ENCODE measurements at regions not wholly inside any gene's neighbourhood (a gene's known extent, or its start where the extent isn't known, plus 50 kb on each side); places are given as distances from the start of the nearest gene placed in this dataset.

GRCh38 chr3:64392001-64392400 is 166.7 kb upstream of the PRICKLE2 start:
- Histone ChIP-seq H3K27ac (no peak overlapping the region), H3K27me3 (no peaks in the 10 kb centered on the region), H3K4me1 (peaks cover 0 to 4% (median 0%) of the 10 kb centered on the region in 4 donors), H3K9me3 (no peaks in the 10 kb centered on the region), H3K36me3 (no peaks in the 10 kb centered on the region), H3K4me3 (no peak overlapping the region)
- ATAC-seq (ENCODE audit: low FRiP score in 2 of 2) = no peak
- WGBS, 2 donors = 83 to 88% methylated on average over 6 of the region's 6 CpGs
- DNase-seq = no peak
- TF ChIP-seq POLR2A (IDR thresholded peaks at IDR 0.05) (no peak), EP300 (IDR thresholded peaks at IDR 0.05) (no peak), CTCF (IDR thresholded peaks at IDR 0.05) (no peak), POLR2AphosphoS5 (IDR thresholded peaks at IDR 0.05) (no peak)

DNA sequence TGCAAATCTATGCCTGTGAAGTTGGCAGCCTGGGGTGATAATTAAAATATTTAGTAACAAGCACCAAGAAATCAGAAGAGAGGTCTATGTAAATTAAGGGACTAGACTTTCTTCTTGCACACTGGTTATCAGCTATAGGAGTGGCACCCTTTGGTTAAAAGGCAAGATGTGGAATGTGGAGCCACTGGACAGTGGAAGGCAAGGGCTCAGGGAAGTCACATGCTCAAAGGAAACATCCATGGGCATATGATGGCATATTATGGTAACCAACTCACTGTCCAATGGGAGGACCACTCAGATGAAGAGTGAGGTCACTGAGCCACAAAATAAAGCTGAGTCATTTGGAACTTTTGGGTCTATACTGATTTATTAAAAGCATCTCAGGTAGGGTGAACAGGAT is 165.6 kb upstream of the PRICKLE2 start:
- Histone ChIP-seq H3K9me3 (no peaks in the 10 kb centered on the region), H3K4me3 (no peak overlapping the region), H3K27ac (no peak overlapping the region), H3K27me3 (no peaks in the 10 kb centered on the region), H3K36me3 (no peaks in the 10 kb centered on the region), H3K4me1 (peaks cover 0 to 4% (median 0%) of the 10 kb centered on the region in 4 donors)
- no peak for DNase-seq
- ATAC-seq (ENCODE audit: low FRiP score in 2 of 2) = no peak
- TF ChIP-seq EP300 (IDR thresholded peaks at IDR 0.05) (no peak), CTCF (IDR thresholded peaks at IDR 0.05) (no peak), POLR2AphosphoS5 (IDR thresholded peaks at IDR 0.05) (no peak), POLR2A (IDR thresholded peaks at IDR 0.05) (no peak)

DNA sequence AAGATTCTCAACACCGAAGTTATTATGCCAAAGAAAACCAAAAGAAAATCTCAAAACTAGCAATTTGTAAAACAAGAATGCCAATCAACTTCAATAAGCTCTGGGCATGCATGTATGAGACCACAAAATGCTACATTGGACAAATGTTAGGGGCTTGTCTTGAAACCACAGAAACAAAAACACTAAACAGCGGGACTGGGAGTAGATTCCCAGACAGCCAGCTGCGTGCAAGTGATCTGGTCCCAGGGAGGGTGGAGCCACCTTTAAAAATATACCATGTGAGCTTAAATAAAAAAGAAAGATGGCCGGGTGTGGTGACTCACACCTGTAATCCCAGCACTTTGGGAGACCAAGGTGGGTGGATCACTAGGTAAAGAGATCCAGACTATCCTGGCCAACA is 163.6 kb upstream of the PRICKLE2 start:
- no peaks in the 10 kb centered on the region for H3K9me3 ChIP-seq
- H3K4me3 ChIP-seq = no peak overlapping the region
- no peak for TF ChIP-seq EP300 (IDR thresholded peaks at IDR 0.05)
- TF ChIP-seq POLR2AphosphoS5 (IDR thresholded peaks at IDR 0.05) = no peak
- TF ChIP-seq CTCF (IDR thresholded peaks at IDR 0.05) = no peak
- no peak for TF ChIP-seq POLR2A (IDR thresholded peaks at IDR 0.05)
- H3K27me3 ChIP-seq = no peaks in the 10 kb centered on the region
- WGBS, 2 donors = 83 to 88% methylated on average over 4 of the region's 4 CpGs
- H3K36me3 ChIP-seq = no peaks in the 10 kb centered on the region
- H3K27ac ChIP-seq = no peak overlapping the region
- DNase-seq (no peak), ATAC-seq (ENCODE audit: low FRiP score in 2 of 2) (no peak)
- H3K4me1 ChIP-seq = peaks cover 0 to 19% (median 8%) of the 10 kb centered on the region in 4 donors

DNA sequence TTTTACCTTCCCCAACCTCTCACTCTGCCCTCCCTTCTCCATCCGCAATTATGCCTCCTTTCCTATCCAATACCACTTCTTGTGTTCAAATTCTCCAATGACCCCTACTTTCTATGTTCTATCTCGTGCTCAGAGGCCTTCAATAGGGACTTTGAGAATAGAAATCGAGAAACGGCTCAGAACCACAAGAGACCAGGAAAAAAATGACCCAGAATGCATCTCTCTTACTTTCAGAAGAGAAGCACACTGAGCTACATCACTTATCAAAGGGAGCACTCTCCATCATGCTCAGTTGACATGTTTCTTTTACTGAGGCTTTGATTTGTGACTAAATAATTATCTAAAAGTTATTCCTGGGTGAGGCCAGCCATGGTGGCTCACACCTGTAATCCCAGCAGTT is 162.4 kb upstream of the PRICKLE2 start:
- TF ChIP-seq POLR2AphosphoS5 (IDR thresholded peaks at IDR 0.05) (no peak), CTCF (IDR thresholded peaks at IDR 0.05) (no peak), POLR2A (IDR thresholded peaks at IDR 0.05) (no peak), EP300 (IDR thresholded peaks at IDR 0.05) (no peak)
- Histone ChIP-seq H3K27me3 (no peaks in the 10 kb centered on the region), H3K9me3 (no peaks in the 10 kb centered on the region), H3K36me3 (no peaks in the 10 kb centered on the region), H3K4me3 (no peak overlapping the region), H3K4me1 (peaks cover 3 to 19% (median 8%) of the 10 kb centered on the region in 4 donors), H3K27ac (no peak overlapping the region)
- DNase-seq (no peak), ATAC-seq (ENCODE audit: low FRiP score in 2 of 2) (no peak)
- WGBS, 2 donors = 90 to 96% methylated on average over 4 of the region's 4 CpGs

GRCh38 chr3:64385277-64385676 is 160.0 kb upstream of the PRICKLE2 start:
- H3K27ac ChIP-seq = peak overlapping the region in 2 of 4 donors; percentile 9 to 59
- no peak for DNase-seq
- 75 to 79% methylated on average over 5 of the region's 5 CpGs for WGBS, 2 donors

More at GRCh38 chr3:64385277-64385676, 160.0 kb upstream of the PRICKLE2 start:
- Histone ChIP-seq H3K4me3 (no peak overlapping the region), H3K4me1 (peaks cover 3 to 15% (median 10%) of the 10 kb centered on the region in 4 donors), H3K27me3 (no peaks in the 10 kb centered on the region), H3K36me3 (no peaks in the 10 kb centered on the region), H3K9me3 (no peaks in the 10 kb centered on the region)
- no peak for TF ChIP-seq CTCF (IDR thresholded peaks at IDR 0.05)
- ATAC-seq (ENCODE audit: low FRiP score in 2 of 2) = no peak

Measured in upper lobe of left lung (tissue), 6 donors.